Suprapubic skin (tissue), 4 donors: ENCODE measurements at regions not wholly inside any gene's neighbourhood (a gene's known extent, or its start where the extent isn't known, plus 50 kb on each side); places are given as distances from the start of the nearest gene placed in this dataset.

Source experiments
- CTCF ChIP-seq, 2 donors: fragments of 200-600 bp in 1 of 2; fragments of 450-650 bp in 1 of 2; sonication (generic) in 1 of 2; IDR thresholded peaks; one replicate each; pipeline ENCODE4 v1.5.1; 2016 to 2019; ENCODE audit warnings: antibody characterized with exemption in 2 of 2, mild to moderate bottlenecking in 1 of 2, moderate library complexity in 1 of 2
- POLR2A ChIP-seq, 2 donors: fragments of 450-650 bp; IDR thresholded peaks; one replicate each; pipeline ENCODE4 v1.6.1; 2017; ENCODE audit warnings: antibody characterized with exemption in 2 of 2, mild to moderate bottlenecking in 2 of 2, moderate library complexity in 2 of 2
- POLR2AphosphoS5 ChIP-seq, 3 donors: sonication (generic); formaldehyde crosslinking; IDR thresholded peaks; one replicate each; pipeline ENCODE4 v1.6.1; 2017; ENCODE audit warnings: antibody characterized with exemption in 3 of 3

- no peak for TF ChIP-seq POLR2AphosphoS5 (IDR thresholded peaks at IDR 0.05)
- TF ChIP-seq CTCF (IDR thresholded peaks at IDR 0.05), result no peak
- TF ChIP-seq POLR2A (IDR thresholded peaks at IDR 0.05), result no peak
Measured at GRCh38 chr2:106694964-106695470, 190.9 kb downstream of the ST6GAL2 start.
